ENCODE measurements at regions not wholly inside any gene's neighbourhood (a gene's known extent, or its start where the extent isn't known, plus 50 kb on each side); places are given as distances from the start of the nearest gene placed in this dataset.

GRCh38 chrX:43581167-43581566 lies 74.9 kb upstream of the MAOA start:
- Histone ChIP-seq H3K27me3 (ENCODE audit: control insufficient read depth in 1 of 2, insufficient read depth in 1 of 2, low read length in 2 of 2) (peaks cover 0 to 37% of the 10 kb centered on the region in 2 experiments), H3K79me1 (replicated peaks; ENCODE audit: low read length, poor library complexity, severe bottlenecking) (no peaks in the 10 kb centered on the region), H3K18ac (ENCODE audit: low read depth in 1 of 2, low read length in 2 of 2) (no peak overlapping the region), H4K8ac (ENCODE audit: low read length) (no peak overlapping the region), H2AK5ac (ENCODE audit: low read length, severe bottlenecking) (no peak overlapping the region), H3K4me2 (ENCODE audit: low read length, poor library complexity, severe bottlenecking) (no peak overlapping the region), H3K36me3 (ENCODE audit: control insufficient read depth in 1 of 2, insufficient read depth in 2 of 2, low read depth in 1 of 2, low read length in 2 of 2) (no peaks in the 10 kb centered on the region), H3K27ac (ENCODE audit: low read length, poor library complexity, severe bottlenecking) (no peak overlapping the region), H2BK5ac (ENCODE audit: low read depth, low read length, poor library complexity, severe bottlenecking) (no peak overlapping the region), H2BK15ac (ENCODE audit: low read depth, poor library complexity, severe bottlenecking) (no peak overlapping the region), H2AFZ (ENCODE audit: low read depth, low read length) (no peak overlapping the region), H3K4ac (ENCODE audit: low read depth in 1 of 2, low read length in 2 of 2) (no peak overlapping the region), H3K4me1 (ENCODE audit: control insufficient read depth, insufficient read depth, low read depth, low read length) (no peaks in the 10 kb centered on the region), H3K14ac (ENCODE audit: low read length in 2 of 2) (no peak overlapping the region), H2BK120ac (ENCODE audit: low read depth, low read length) (no peak overlapping the region), H3K4me3 (ENCODE audit: insufficient read depth in 1 of 2, low read depth in 1 of 2, low read length in 2 of 2) (no peak overlapping the region), H4K91ac (ENCODE audit: low read length) (no peak overlapping the region), H3K9me3 (ENCODE audit: control insufficient read depth, low read length) (no peaks in the 10 kb centered on the region), H3K9ac (ENCODE audit: low read length) (no peak overlapping the region), H2BK12ac (ENCODE audit: low read length in 2 of 2) (no peak overlapping the region), H3K23ac (ENCODE audit: low read length in 2 of 2) (no peak overlapping the region)
- WGBS, result 85% methylated on average over 2 of the region's 2 CpGs
- no peak for DNase-seq

GRCh38 chrX:43581888-43582539 lies 74.1 kb upstream of the MAOA start:
- H3K27me3 ChIP-seq (ENCODE audit: control insufficient read depth in 1 of 2, insufficient read depth in 1 of 2, low read length in 2 of 2), result peaks cover 0 to 34% of the 10 kb centered on the region in 2 experiments
- H2BK12ac ChIP-seq (ENCODE audit: low read length in 2 of 2), result no peak overlapping the region
- no peak overlapping the region for H3K4me2 ChIP-seq (ENCODE audit: low read length, poor library complexity, severe bottlenecking)
- no peak overlapping the region for H2BK120ac ChIP-seq (ENCODE audit: low read depth, low read length)
- no peak overlapping the region for H2AFZ ChIP-seq (ENCODE audit: low read depth, low read length)
- no peak overlapping the region for H3K4me3 ChIP-seq (ENCODE audit: insufficient read depth in 1 of 2, low read depth in 1 of 2, low read length in 2 of 2)
- no peak overlapping the region for H3K14ac ChIP-seq (ENCODE audit: low read length in 2 of 2)
- H3K4me1 ChIP-seq (ENCODE audit: control insufficient read depth, insufficient read depth, low read depth, low read length), result no peaks in the 10 kb centered on the region
- no peak overlapping the region for H3K18ac ChIP-seq (ENCODE audit: low read depth in 1 of 2, low read length in 2 of 2)
- no peak overlapping the region for H4K91ac ChIP-seq (ENCODE audit: low read length)
- no peak overlapping the region for H3K9ac ChIP-seq (ENCODE audit: low read length)
- 88% methylated on average over 3 of the region's 5 CpGs for WGBS
- H3K23ac ChIP-seq (ENCODE audit: low read length in 2 of 2), result no peak overlapping the region
- H3K36me3 ChIP-seq (ENCODE audit: control insufficient read depth in 1 of 2, insufficient read depth in 2 of 2, low read depth in 1 of 2, low read length in 2 of 2), result no peaks in the 10 kb centered on the region
- H4K8ac ChIP-seq (ENCODE audit: low read length), result no peak overlapping the region
- no peak overlapping the region for H2BK5ac ChIP-seq (ENCODE audit: low read depth, low read length, poor library complexity, severe bottlenecking)
- DNase-seq, result no peak
- no peaks in the 10 kb centered on the region for H3K79me1 ChIP-seq (replicated peaks; ENCODE audit: low read length, poor library complexity, severe bottlenecking)
- no peak overlapping the region for H2AK5ac ChIP-seq (ENCODE audit: low read length, severe bottlenecking)
- H3K27ac ChIP-seq (ENCODE audit: low read length, poor library complexity, severe bottlenecking), result no peak overlapping the region
- H3K9me3 ChIP-seq (ENCODE audit: control insufficient read depth, low read length), result no peaks in the 10 kb centered on the region
- no peak overlapping the region for H3K4ac ChIP-seq (ENCODE audit: low read depth in 1 of 2, low read length in 2 of 2)
- H2BK15ac ChIP-seq (ENCODE audit: low read depth, poor library complexity, severe bottlenecking), result no peak overlapping the region

DNA sequence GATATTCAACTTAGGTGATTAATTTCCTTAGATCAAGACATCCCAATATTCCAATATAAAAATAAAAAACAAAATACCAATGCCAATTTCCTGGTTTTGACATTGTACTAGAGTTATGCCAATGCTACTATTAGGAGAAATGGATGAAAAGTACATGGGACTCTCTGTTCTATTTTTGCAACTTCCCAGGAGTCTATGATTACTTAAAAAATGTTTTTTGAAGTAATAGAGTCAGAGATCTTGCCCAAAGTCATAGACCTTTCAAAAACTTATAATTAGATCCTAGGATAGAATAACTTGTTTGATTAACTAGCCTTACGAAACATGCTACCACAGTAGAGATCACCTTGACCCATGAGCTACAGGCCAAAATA lies 73.6 kb upstream of the MAOA start:
- H3K4me3 ChIP-seq (ENCODE audit: insufficient read depth in 1 of 2, low read depth in 1 of 2, low read length in 2 of 2), result no peak overlapping the region
- no peak overlapping the region for H3K23ac ChIP-seq (ENCODE audit: low read length in 2 of 2)
- DNase-seq, result no peak
- no peak overlapping the region for H3K14ac ChIP-seq (ENCODE audit: low read length in 2 of 2)
- H2AK5ac ChIP-seq (ENCODE audit: low read length, severe bottlenecking), result no peak overlapping the region
- no peaks in the 10 kb centered on the region for H3K9me3 ChIP-seq (ENCODE audit: control insufficient read depth, low read length)
- H3K18ac ChIP-seq (ENCODE audit: low read depth in 1 of 2, low read length in 2 of 2), result no peak overlapping the region
- no peak overlapping the region for H4K91ac ChIP-seq (ENCODE audit: low read length)
- H3K27ac ChIP-seq (ENCODE audit: low read length, poor library complexity, severe bottlenecking), result no peak overlapping the region
- no peaks in the 10 kb centered on the region for H3K4me1 ChIP-seq (ENCODE audit: control insufficient read depth, insufficient read depth, low read depth, low read length)
- WGBS, result no CpG with 5 or more reads among the region's 1 CpG
- H3K4me2 ChIP-seq (ENCODE audit: low read length, poor library complexity, severe bottlenecking), result no peak overlapping the region
- no peak overlapping the region for H3K4ac ChIP-seq (ENCODE audit: low read depth in 1 of 2, low read length in 2 of 2)
- no peak overlapping the region for H4K8ac ChIP-seq (ENCODE audit: low read length)
- no peak overlapping the region for H3K9ac ChIP-seq (ENCODE audit: low read length)
- no peak overlapping the region for H2BK12ac ChIP-seq (ENCODE audit: low read length in 2 of 2)
- H2BK120ac ChIP-seq (ENCODE audit: low read depth, low read length), result no peak overlapping the region
- H2BK5ac ChIP-seq (ENCODE audit: low read depth, low read length, poor library complexity, severe bottlenecking), result no peak overlapping the region
- H2AFZ ChIP-seq (ENCODE audit: low read depth, low read length), result no peak overlapping the region
- peaks cover 0 to 34% of the 10 kb centered on the region in 2 experiments for H3K27me3 ChIP-seq (ENCODE audit: control insufficient read depth in 1 of 2, insufficient read depth in 1 of 2, low read length in 2 of 2)
- H3K79me1 ChIP-seq (replicated peaks; ENCODE audit: low read length, poor library complexity, severe bottlenecking), result no peaks in the 10 kb centered on the region
- H3K36me3 ChIP-seq (ENCODE audit: control insufficient read depth in 1 of 2, insufficient read depth in 2 of 2, low read depth in 1 of 2, low read length in 2 of 2), result no peaks in the 10 kb centered on the region
- no peak overlapping the region for H2BK15ac ChIP-seq (ENCODE audit: low read depth, poor library complexity, severe bottlenecking)

GRCh38 chrX:43585922-43586321 lies 70.2 kb upstream of the MAOA start:
- Histone ChIP-seq H3K9me3 (ENCODE audit: control insufficient read depth, low read length) (no peaks in the 10 kb centered on the region), H3K4me2 (ENCODE audit: low read length, poor library complexity, severe bottlenecking) (no peak overlapping the region), H2BK5ac (ENCODE audit: low read depth, low read length, poor library complexity, severe bottlenecking) (no peak overlapping the region), H3K4ac (ENCODE audit: low read depth in 1 of 2, low read length in 2 of 2) (no peak overlapping the region), H2BK15ac (ENCODE audit: low read depth, poor library complexity, severe bottlenecking) (no peak overlapping the region), H3K14ac (ENCODE audit: low read length in 2 of 2) (no peak overlapping the region), H4K91ac (ENCODE audit: low read length) (no peak overlapping the region), H2AFZ (ENCODE audit: low read depth, low read length) (no peak overlapping the region), H3K27ac (ENCODE audit: low read length, poor library complexity, severe bottlenecking) (no peak overlapping the region), H3K36me3 (ENCODE audit: control insufficient read depth in 1 of 2, insufficient read depth in 2 of 2, low read depth in 1 of 2, low read length in 2 of 2) (no peaks in the 10 kb centered on the region), H3K4me3 (ENCODE audit: insufficient read depth in 1 of 2, low read depth in 1 of 2, low read length in 2 of 2) (no peak overlapping the region), H2BK12ac (ENCODE audit: low read length in 2 of 2) (no peak overlapping the region), H4K8ac (ENCODE audit: low read length) (no peak overlapping the region), H3K18ac (ENCODE audit: low read depth in 1 of 2, low read length in 2 of 2) (no peak overlapping the region), H2AK5ac (ENCODE audit: low read length, severe bottlenecking) (no peak overlapping the region), H3K4me1 (ENCODE audit: control insufficient read depth, insufficient read depth, low read depth, low read length) (no peaks in the 10 kb centered on the region), H3K79me1 (replicated peaks; ENCODE audit: low read length, poor library complexity, severe bottlenecking) (no peaks in the 10 kb centered on the region), H2BK120ac (ENCODE audit: low read depth, low read length) (no peak overlapping the region), H3K9ac (ENCODE audit: low read length) (no peak overlapping the region), H3K23ac (ENCODE audit: low read length in 2 of 2) (no peak overlapping the region), H3K27me3 (ENCODE audit: control insufficient read depth in 1 of 2, insufficient read depth in 1 of 2, low read length in 2 of 2) (peaks cover 0 to 16% of the 10 kb centered on the region in 2 experiments)
- WGBS, result 100% methylated on average over 1 of the region's 1 CpG
- DNase-seq, result no peak
